ENCODE measurements at regions not wholly inside any gene's neighbourhood (a gene's known extent, or its start where the extent isn't known, plus 50 kb on each side); places are given as distances from the start of the nearest gene placed in this dataset.

GRCh38 chr13:69180034-69180433, 927.6 kb upstream of the ATXN8OS start:
- H3K9me3 Mint-ChIP-seq, result peaks cover 9% of the 10 kb centered on the region
- no peaks in the 10 kb centered on the region for H3K27me3 Mint-ChIP-seq (ENCODE audit: insufficient read depth)
- no peaks in the 10 kb centered on the region for H3K4me1 Mint-ChIP-seq (ENCODE audit: low read depth)
- H3K4me3 Mint-ChIP-seq, result no peak overlapping the region
- DNase-seq (ENCODE audit: low spot score), result no peak
- no peaks in the 10 kb centered on the region for H3K36me3 Mint-ChIP-seq (ENCODE audit: low read depth)
- intact Hi-C loops (cut with micrococcal nuclease), result no loop called here
- H3K27ac Mint-ChIP-seq, result no peak overlapping the region

GRCh38 chr13:69178000-69178399, 929.6 kb upstream of the ATXN8OS start:
- Mint-ChIP-seq H3K9me3 (no peaks in the 10 kb centered on the region), H3K27me3 (ENCODE audit: insufficient read depth) (no peaks in the 10 kb centered on the region), H3K36me3 (ENCODE audit: low read depth) (no peaks in the 10 kb centered on the region), H3K4me3 (no peak overlapping the region), H3K4me1 (ENCODE audit: low read depth) (no peaks in the 10 kb centered on the region), H3K27ac (no peak overlapping the region)
- intact Hi-C loops (cut with micrococcal nuclease), result no loop called here
- no peak for DNase-seq (ENCODE audit: low spot score)

GRCh38 chr13:69168436-69168835, 939.2 kb upstream of the ATXN8OS start:
- H3K4me1 Mint-ChIP-seq (ENCODE audit: low read depth), result no peaks in the 10 kb centered on the region
- H3K9me3 Mint-ChIP-seq, result peaks cover 4% of the 10 kb centered on the region
- intact Hi-C loops (cut with micrococcal nuclease), result no loop called here
- H3K4me3 Mint-ChIP-seq, result no peak overlapping the region
- H3K36me3 Mint-ChIP-seq (ENCODE audit: low read depth), result no peaks in the 10 kb centered on the region
- DNase-seq (ENCODE audit: low spot score), result no peak
- H3K27ac Mint-ChIP-seq, result no peak overlapping the region
- H3K27me3 Mint-ChIP-seq (ENCODE audit: insufficient read depth), result no peaks in the 10 kb centered on the region

GRCh38 chr13:69155136-69155535, 952.5 kb upstream of the ATXN8OS start:
- DNase-seq (ENCODE audit: low spot score), result no peak
- no peaks in the 10 kb centered on the region for H3K36me3 Mint-ChIP-seq (ENCODE audit: low read depth)
- no peaks in the 10 kb centered on the region for H3K4me1 Mint-ChIP-seq (ENCODE audit: low read depth)
- H3K27me3 Mint-ChIP-seq (ENCODE audit: insufficient read depth), result no peaks in the 10 kb centered on the region
- peaks cover 6% of the 10 kb centered on the region for H3K9me3 Mint-ChIP-seq
- intact Hi-C loops (cut with micrococcal nuclease), result no loop called here
- H3K4me3 Mint-ChIP-seq, result no peak overlapping the region
- no peak overlapping the region for H3K27ac Mint-ChIP-seq

- Mint-ChIP-seq H3K9me3 (no peaks in the 10 kb centered on the region), H3K27me3 (ENCODE audit: insufficient read depth) (no peaks in the 10 kb centered on the region), H3K27ac (no peak overlapping the region), H3K4me3 (no peak overlapping the region), H3K36me3 (ENCODE audit: low read depth) (no peaks in the 10 kb centered on the region), H3K4me1 (ENCODE audit: low read depth) (no peaks in the 10 kb centered on the region)
- DNase-seq (ENCODE audit: low spot score), result no peak
- intact Hi-C loops (cut with micrococcal nuclease), result no loop called here
These were observed 965.5 kb upstream of the ATXN8OS start for GRCh38 chr13:69142101-69142500.

GRCh38 chr13:69124996-69125395, 982.6 kb upstream of the ATXN8OS start:
- intact Hi-C loops (cut with micrococcal nuclease), result no loop called here
- H3K9me3 Mint-ChIP-seq, result peaks cover 24% of the 10 kb centered on the region
- H3K4me3 Mint-ChIP-seq, result no peak overlapping the region

GRCh38 chr13:69109891-69110525, 997.6 kb upstream of the ATXN8OS start:
- peaks cover 13% of the 10 kb centered on the region for H3K9me3 Mint-ChIP-seq
- H3K4me1 Mint-ChIP-seq (ENCODE audit: low read depth), result no peaks in the 10 kb centered on the region
- intact Hi-C loops (cut with micrococcal nuclease), result no loop called here
- H3K27ac Mint-ChIP-seq, result no peak overlapping the region
- H3K4me3 Mint-ChIP-seq, result no peak overlapping the region
- no peak for DNase-seq (ENCODE audit: low spot score)
- no peaks in the 10 kb centered on the region for H3K27me3 Mint-ChIP-seq (ENCODE audit: insufficient read depth)
- no peaks in the 10 kb centered on the region for H3K36me3 Mint-ChIP-seq (ENCODE audit: low read depth)

More at GRCh38 chr13:69124996-69125395, 982.6 kb upstream of the ATXN8OS start:
- H3K27ac Mint-ChIP-seq, result no peak overlapping the region
- H3K27me3 Mint-ChIP-seq (ENCODE audit: insufficient read depth), result no peaks in the 10 kb centered on the region
- DNase-seq (ENCODE audit: low spot score), result no peak
- H3K4me1 Mint-ChIP-seq (ENCODE audit: low read depth), result no peaks in the 10 kb centered on the region
- no peaks in the 10 kb centered on the region for H3K36me3 Mint-ChIP-seq (ENCODE audit: low read depth)

- no peak overlapping the region for H3K27ac Mint-ChIP-seq
- intact Hi-C loops (cut with micrococcal nuclease), result no loop called here
- H3K4me3 Mint-ChIP-seq, result no peak overlapping the region
- H3K4me1 Mint-ChIP-seq (ENCODE audit: low read depth), result no peaks in the 10 kb centered on the region
- no peaks in the 10 kb centered on the region for H3K36me3 Mint-ChIP-seq (ENCODE audit: low read depth)
- peaks cover 13% of the 10 kb centered on the region for H3K9me3 Mint-ChIP-seq
- H3K27me3 Mint-ChIP-seq (ENCODE audit: insufficient read depth), result no peaks in the 10 kb centered on the region
- no peak for DNase-seq (ENCODE audit: low spot score)
These were observed 999.1 kb upstream of the ATXN8OS start for GRCh38 chr13:69108486-69108885.

- H3K4me3 Mint-ChIP-seq, result no peak overlapping the region
- no peaks in the 10 kb centered on the region for H3K27me3 Mint-ChIP-seq (ENCODE audit: insufficient read depth)
- no peak overlapping the region for H3K27ac Mint-ChIP-seq
- H3K9me3 Mint-ChIP-seq, result peaks cover 13% of the 10 kb centered on the region
- intact Hi-C loops (cut with micrococcal nuclease), result no loop called here
- H3K4me1 Mint-ChIP-seq (ENCODE audit: low read depth), result no peaks in the 10 kb centered on the region
- H3K36me3 Mint-ChIP-seq (ENCODE audit: low read depth), result no peaks in the 10 kb centered on the region
- DNase-seq (ENCODE audit: low spot score), result no peak
These were observed 1000.2 kb upstream of the ATXN8OS start for GRCh38 chr13:69107436-69107835.

GRCh38 chr13:69101841-69102240, 1005.8 kb upstream of the ATXN8OS start:
- Mint-ChIP-seq H3K27me3 (ENCODE audit: insufficient read depth) (no peaks in the 10 kb centered on the region), H3K36me3 (ENCODE audit: low read depth) (no peaks in the 10 kb centered on the region), H3K4me3 (no peak overlapping the region), H3K9me3 (peaks cover 1% of the 10 kb centered on the region), H3K27ac (no peak overlapping the region), H3K4me1 (ENCODE audit: low read depth) (no peaks in the 10 kb centered on the region)
- no peak for DNase-seq (ENCODE audit: low spot score)
- intact Hi-C loops (cut with micrococcal nuclease), result no loop called here

GRCh38 chr13:69094485-69094884, 1013.1 kb upstream of the ATXN8OS start:
- no peak for DNase-seq (ENCODE audit: low spot score)
- H3K27ac Mint-ChIP-seq, result no peak overlapping the region
- no peak overlapping the region for H3K4me3 Mint-ChIP-seq
- no peaks in the 10 kb centered on the region for H3K27me3 Mint-ChIP-seq (ENCODE audit: insufficient read depth)
- H3K36me3 Mint-ChIP-seq (ENCODE audit: low read depth), result no peaks in the 10 kb centered on the region
- H3K9me3 Mint-ChIP-seq, result peaks cover 4% of the 10 kb centered on the region
- no peaks in the 10 kb centered on the region for H3K4me1 Mint-ChIP-seq (ENCODE audit: low read depth)
- intact Hi-C loops (cut with micrococcal nuclease), result no loop called here

- DNase-seq (ENCODE audit: low spot score), result no peak
- H3K4me3 Mint-ChIP-seq, result no peak overlapping the region
- H3K9me3 Mint-ChIP-seq, result peaks cover 13% of the 10 kb centered on the region
- H3K36me3 Mint-ChIP-seq (ENCODE audit: low read depth), result no peaks in the 10 kb centered on the region
- H3K27ac Mint-ChIP-seq, result no peak overlapping the region
- no peaks in the 10 kb centered on the region for H3K4me1 Mint-ChIP-seq (ENCODE audit: low read depth)
- H3K27me3 Mint-ChIP-seq (ENCODE audit: insufficient read depth), result no peaks in the 10 kb centered on the region
- intact Hi-C loops (cut with micrococcal nuclease), result no loop called here
These were observed 1014.9 kb upstream of the ATXN8OS start for GRCh38 chr13:69092615-69093322.

- peaks cover 24% of the 10 kb centered on the region for H3K9me3 Mint-ChIP-seq
- intact Hi-C loops (cut with micrococcal nuclease), result no loop called here
- no peak overlapping the region for H3K4me3 Mint-ChIP-seq
- no peaks in the 10 kb centered on the region for H3K4me1 Mint-ChIP-seq (ENCODE audit: low read depth)
- H3K36me3 Mint-ChIP-seq (ENCODE audit: low read depth), result no peaks in the 10 kb centered on the region
- no peak overlapping the region for H3K27ac Mint-ChIP-seq
- no peak for DNase-seq (ENCODE audit: low spot score)
- H3K27me3 Mint-ChIP-seq (ENCODE audit: insufficient read depth), result no peaks in the 10 kb centered on the region
These were observed 1030.4 kb upstream of the ATXN8OS start for GRCh38 chr13:69077267-69077666.

All from activated T-helper 1 cell treated with anti-CD3 and anti-CD28 coated beads, Interleukin-12 subunit alpha, Interleukin-12 subunit beta, Interleukin-2, Interleukin-4 antibody, amounts not matched to agents 30 ng/mL and 10 ng/mL and 1 ng/mL, durations not matched to agents 14 hours and 24 hours and 36 hours (primary cell).